IMR-90 (cell line): ENCODE measurements at regions not wholly inside any gene's neighbourhood (a gene's known extent, or its start where the extent isn't known, plus 50 kb on each side); places are given as distances from the start of the nearest gene placed in this dataset.

Experiments used
- ATAC-seq: fragments of 200-7000 bp; cut with Tn5 transposase; 2 replicates; pipeline ENCODE4 v1.9.1; 2020; ENCODE audit warnings: low read depth, mild to moderate bottlenecking, moderate library complexity
- BruUV-seq: library from RNA; stranded (reverse); fragments of 400-500 nt; replicated peaks from 2 replicates; lab custom pipeline; 2021; lab: Mats Ljungman, UMichigan
- CTCF ChIA-PET: fragments of 300-600 bp; formaldehyde crosslinking; extraction: SDS; loops from one replicate; lab custom pipeline; 2021; ENCODE audit warnings: antibody characterized with exemption; lab: Yijun Ruan, JAX
- POLR2A ChIA-PET: fragments of 300-600 bp; sonication (Branson Sonifier 250); formaldehyde crosslinking; loops from one replicate; lab custom pipeline; 2022; ENCODE audit warnings: antibody characterized with exemption; ENCODE audit not compliant: unreplicated experiment; lab: Charles Lee
- DNase-seq: peaks from one replicate; pipeline ENCODE4 v3.0.0; 2013
- H2AFZ ChIP-seq: replicated peaks from 2 replicates; pipeline ENCODE3; 2013; ENCODE audit warnings: low read length, mild to moderate bottlenecking; ENCODE audit not compliant: poor library complexity
- H2AK5ac ChIP-seq: 2 replicates; pipeline ENCODE4 v1.6.1; 2013; ENCODE audit warnings: low read depth, low read length, inconsistent platforms
- H2AK9ac ChIP-seq: replicated peaks from 2 replicates; pipeline ENCODE3; 2013; ENCODE audit warnings: mild to moderate bottlenecking, low read depth, low read length, moderate library complexity; ENCODE audit not compliant: poor library complexity
- H2BK120ac ChIP-seq: 2 replicates; pipeline ENCODE4 v1.6.1; 2013; ENCODE audit warnings: low read depth, low read length, inconsistent platforms
- H2BK15ac ChIP-seq: 3 replicates; pipeline ENCODE4 v1.6.1; 2013; ENCODE audit warnings: low read depth, low read length, inconsistent platforms
- H2BK20ac ChIP-seq: 2 replicates; pipeline ENCODE4 v1.6.1; 2013; ENCODE audit warnings: low read depth, mild to moderate bottlenecking, inconsistent platforms, low read length, moderate library complexity
- H2BK5ac ChIP-seq: 2 replicates; pipeline ENCODE4 v1.6.1; 2013; ENCODE audit warnings: mild to moderate bottlenecking, low read depth, low read length, inconsistent platforms; ENCODE audit not compliant: poor library complexity, severe bottlenecking
- H3K14ac ChIP-seq: replicated peaks from 2 replicates; pipeline ENCODE4 v1.6.1; 2013; ENCODE audit warnings: low read depth, low read length, inconsistent platforms
- H3K18ac ChIP-seq: 2 replicates; pipeline ENCODE4 v1.6.1; 2013; ENCODE audit warnings: low read depth, low read length, control low read depth
- H3K23ac ChIP-seq: 2 replicates; pipeline ENCODE4 v1.6.1; 2013; ENCODE audit warnings: low read depth, low read length, inconsistent platforms
- H3K27ac ChIP-seq: 2 replicates; pipeline ENCODE4 v1.5.1; 2013; ENCODE audit warnings: mild to moderate bottlenecking, control low read depth, low read length; ENCODE audit not compliant: insufficient read depth
- H3K27me3 ChIP-seq: 2 replicates; pipeline ENCODE4 v1.6.1; 2013; ENCODE audit warnings: low read length; ENCODE audit not compliant: control insufficient read depth, insufficient read depth
- H3K36me3 ChIP-seq: 2 replicates; pipeline ENCODE4 v1.6.1; 2013; ENCODE audit warnings: low read length, mixed read lengths; ENCODE audit not compliant: control insufficient read depth, insufficient read depth
- H3K4ac ChIP-seq: 2 replicates; pipeline ENCODE4 v1.6.1; 2013; ENCODE audit warnings: low read depth, low read length, inconsistent platforms
- H3K4me1 ChIP-seq: 2 replicates; pipeline ENCODE4 v1.6.1; 2013; ENCODE audit warnings: low read length, mixed read lengths; ENCODE audit not compliant: control insufficient read depth, insufficient read depth
- H3K4me2 ChIP-seq: 2 replicates; pipeline ENCODE4 v1.6.1; 2013; ENCODE audit warnings: low read depth, mild to moderate bottlenecking, control low read depth, low read length, moderate library complexity
- H3K4me3 ChIP-seq: 2 replicates; pipeline ENCODE4 v1.5.1; 2013; ENCODE audit warnings: low read depth, mild to moderate bottlenecking, control low read depth, low read length, moderate library complexity; ENCODE audit not compliant: insufficient read depth
- H3K56ac ChIP-seq: 2 replicates; pipeline ENCODE4 v1.6.1; 2013; ENCODE audit warnings: low read length, inconsistent platforms; ENCODE audit not compliant: insufficient read depth; ENCODE audit errors: extremely low read depth
- H3K79me1 ChIP-seq, 2 experiments: 2 replicates each; pipeline ENCODE4 v1.6.1; 2013; ENCODE audit warnings: low read length in 2 of 2, inconsistent platforms in 1 of 2, low read depth in 1 of 2
- H3K9ac ChIP-seq: 2 replicates; pipeline ENCODE4 v1.6.1; 2013; ENCODE audit warnings: low read depth, low read length, control low read depth
- H3K9me1 ChIP-seq: 2 replicates; pipeline ENCODE4 v1.6.1; 2013; ENCODE audit warnings: low read length, inconsistent platforms; ENCODE audit not compliant: insufficient read depth
- H3K9me3 ChIP-seq: 2 replicates; pipeline ENCODE4 v1.6.1; 2013; ENCODE audit warnings: low read length; ENCODE audit not compliant: control insufficient read depth, insufficient read depth
- H4K20me1 ChIP-seq: 2 replicates; pipeline ENCODE4 v1.6.1; 2013; ENCODE audit warnings: low read length, inconsistent platforms; ENCODE audit not compliant: insufficient read depth
- H4K5ac ChIP-seq: 2 replicates; pipeline ENCODE4 v1.6.1; 2013; ENCODE audit warnings: mild to moderate bottlenecking, low read depth, low read length, control low read depth
- H4K8ac ChIP-seq, 2 experiments: 2 replicates each; pipeline ENCODE4 v1.6.1; 2013; ENCODE audit warnings: low read depth in 2 of 2, low read length in 2 of 2, control low read depth in 1 of 2, inconsistent platforms in 1 of 2
- H4K91ac ChIP-seq: 2 replicates; pipeline ENCODE4 v1.6.1; 2013; ENCODE audit warnings: low read depth, low read length, inconsistent platforms; ENCODE audit not compliant: insufficient read depth
- BHLHE40 ChIP-seq: fragments of 150-350 bp; IDR thresholded peaks from 2 replicates; pipeline ENCODE4 v1.6.1; 2016; ENCODE audit warnings: mild to moderate bottlenecking, low read depth, low read length
- CHD1 ChIP-seq: IDR thresholded peaks from 2 replicates; pipeline ENCODE4 v1.6.1; 2012; ENCODE audit warnings: low read depth, low read length, improper control_type of control experiment
- CTCF ChIP-seq: conservative IDR thresholded peaks from 2 replicates; pipeline ENCODE4 v1.5.1; 2012; ENCODE audit warnings: mild to moderate bottlenecking, low read depth, low read length, improper control_type of control experiment
- ELK1 ChIP-seq: fragments of 150-350 bp; IDR thresholded peaks from 2 replicates; pipeline ENCODE4 v1.6.1; 2016; ENCODE audit warnings: low read depth, mild to moderate bottlenecking, low read length, moderate library complexity, borderline replicate concordance
- MAFK ChIP-seq: IDR thresholded peaks from 2 replicates; pipeline ENCODE4 v1.6.1; 2012; ENCODE audit warnings: low read depth, low read length, improper control_type of control experiment
- MAZ ChIP-seq: IDR thresholded peaks from 2 replicates; pipeline ENCODE4 v1.6.1; 2012; ENCODE audit warnings: low read depth, mild to moderate bottlenecking, low read length, improper control_type of control experiment, moderate library complexity, borderline replicate concordance
- MXI1 ChIP-seq: IDR thresholded peaks from 2 replicates; pipeline ENCODE4 v1.6.1; 2012; ENCODE audit warnings: low read depth, mild to moderate bottlenecking, low read length, moderate library complexity, borderline replicate concordance
- POLR2A ChIP-seq: IDR thresholded peaks from 2 replicates; pipeline ENCODE4 v1.6.1; 2012; ENCODE audit warnings: mild to moderate bottlenecking, low read depth, low read length
- RCOR1 ChIP-seq: IDR thresholded peaks from 2 replicates; pipeline ENCODE4 v1.6.1; 2012; ENCODE audit warnings: mild to moderate bottlenecking, low read length, improper control_type of control experiment; ENCODE audit not compliant: insufficient replicate concordance
- SMC3 ChIP-seq: fragments of 150-350 bp; IDR thresholded peaks from 2 replicates; pipeline ENCODE4 v1.6.1; 2016; ENCODE audit warnings: low read depth, mild to moderate bottlenecking, antibody characterized with exemption, low read length, moderate library complexity
- USF2 ChIP-seq: fragments of 150-350 bp; IDR thresholded peaks from 2 replicates; pipeline ENCODE4 v1.6.1; 2017; ENCODE audit warnings: mild to moderate bottlenecking, antibody characterized with exemption, low read length, low read depth
- WGBS, 2 experiments: methylation state at CpG; one replicate each; pipeline versions ENCODE4 v1.1.5 to v1.1.7; 2013; ENCODE audit warnings: missing lambda C conversion rate in 2 of 2; ENCODE audit not compliant: insufficient read length in 1 of 2; ENCODE audit errors: extremely low coverage in 2 of 2; 5-methylcytosine and 5-hydroxymethylcytosine counted together
- dilution Hi-C: fragments of 300-500 bp; cut with HindIII; formaldehyde crosslinking; loops from one replicate; pipeline ENCODE4 v1.14.3; 2018; ENCODE audit warnings: low sequenced_read_pairs; ENCODE audit not compliant: unreplicated experiment
- in situ Hi-C: fragments of 300-500 bp; cut with MboI; formaldehyde crosslinking; loops from 3 replicates; pipeline ENCODE4 v1.14.3; 2019; ENCODE audit warnings: low sequenced_read_pairs, inconsistent platforms, mixed read lengths
- intact Hi-C: fragments of 100-400 bp; cut with micrococcal nuclease; formaldehyde crosslinking; loops from 2 replicates; pipeline ENCODE4 v1.10.0; 2022

GRCh38 chr2:64210816-64211215, 66.6 kb upstream of the PELI1 start:
- Histone ChIP-seq H3K14ac (no peak overlapping the region), H3K27ac (no peak overlapping the region), H2BK15ac (no peak overlapping the region), H3K23ac (no peak overlapping the region), H4K91ac (no peak overlapping the region), H2AFZ (no peak overlapping the region), H3K4me3 (no peak overlapping the region), H2BK20ac (no peak overlapping the region), H3K9me1 (no peaks in the 10 kb centered on the region; the same call in 1 of the 2 replicates), H3K4me1 (no peaks in the 10 kb centered on the region), H3K79me1 (no peaks in the 10 kb centered on the region), H3K36me3 (no peaks in the 10 kb centered on the region), H2BK120ac (no peak overlapping the region), H3K4ac (no peak overlapping the region), H2AK5ac (no peak overlapping the region), H3K4me2 (no peak overlapping the region), H3K18ac (no peak overlapping the region), H3K56ac (no peak overlapping the region), H4K5ac (no peak overlapping the region), H4K8ac (no peak overlapping the region), H3K9ac (no peak overlapping the region), H2AK9ac (no peak overlapping the region), H3K27me3 (peaks cover 14% of the 10 kb centered on the region), H4K20me1 (no peaks in the 10 kb centered on the region), H2BK5ac (no peak overlapping the region), H3K9me3 (no peaks in the 10 kb centered on the region)
- intact Hi-C loops = no loop called here
- ATAC-seq (no peak), DNase-seq (no peak)
- TF ChIP-seq CTCF (no peak), USF2 (no peak), POLR2A (no peak), MXI1 (no peak), ELK1 (no peak), SMC3 (no peak), MAFK (no peak), CHD1 (no peak), MAZ (no peak), BHLHE40 (no peak), RCOR1 (no peak)
- in situ Hi-C loops = no loop called here
- dilution Hi-C loops = no loop called here
- 78% methylated on average over 1 of the region's 3 CpGs; no CpG with 5 or more reads in 1 of the 2 experiments for WGBS, 2 experiments
- no TSS peak for BruUV-seq
- CTCF ChIA-PET = no interaction called here
- POLR2A ChIA-PET = no interaction called here
